ENCODE measurements at regions not wholly inside any gene's neighbourhood (a gene's known extent, or its start where the extent isn't known, plus 50 kb on each side); places are given as distances from the start of the nearest gene placed in this dataset.

DNA sequence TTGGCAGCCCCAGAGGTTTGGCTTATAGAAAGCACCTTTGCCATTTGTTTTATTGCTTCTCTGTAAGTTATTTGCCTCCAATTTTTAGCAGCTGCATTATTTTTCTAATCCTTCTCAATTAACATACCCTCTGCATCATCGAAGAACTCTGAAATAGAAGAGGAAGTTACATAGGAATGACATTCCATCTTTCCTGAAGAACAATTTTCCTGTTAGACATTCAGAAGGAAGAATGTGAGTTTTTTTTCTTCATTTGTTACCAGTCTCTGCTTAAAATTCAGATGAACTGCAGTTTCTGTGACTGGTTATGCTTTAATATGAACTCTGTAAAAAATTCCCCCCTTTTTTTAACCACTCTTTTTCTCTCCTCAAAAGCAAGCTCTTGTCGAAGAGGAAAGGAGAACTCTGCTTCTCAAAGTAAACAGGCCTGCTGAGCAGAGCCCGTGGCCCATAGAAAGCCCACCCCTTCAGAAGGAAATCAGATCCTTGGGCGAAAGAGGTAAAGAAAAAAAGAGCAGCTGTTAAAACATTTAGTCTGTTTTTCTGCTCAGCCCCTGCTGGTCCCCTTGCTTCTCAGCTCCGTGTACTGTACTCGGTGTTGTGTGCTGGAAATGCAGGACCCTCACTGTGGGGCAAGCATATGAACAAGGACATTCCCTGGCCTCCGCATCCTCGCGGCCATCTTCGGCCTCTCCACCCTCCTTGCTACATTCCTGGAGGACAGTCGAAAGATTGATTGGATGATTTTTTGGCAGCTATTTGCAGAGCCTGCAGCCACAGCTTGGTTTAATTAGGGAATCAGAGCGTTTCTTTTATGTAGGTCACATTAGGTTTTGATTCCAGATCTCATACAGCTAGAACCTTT is 164.4 kb upstream of the LRIG3 start:
- no peaks in the 10 kb centered on the region for H3K36me3 ChIP-seq (ENCODE audit: control insufficient read depth in 2 of 3, insufficient read depth in 3 of 3, low read length in 3 of 3)
- H3K4me3 Mint-ChIP-seq = no peak overlapping the region
- DNase-seq (no peak), ATAC-seq (no peak)
- no peaks in the 10 kb centered on the region for H3K36me3 Mint-ChIP-seq
- H3K27me3 Mint-ChIP-seq = peaks cover 0 to 16% (median 6%) of the 10 kb centered on the region in 5 donors
- intact Hi-C loops (cut with micrococcal nuclease) = no loop called here
- peaks cover 0 to 5% (median 0%) of the 10 kb centered on the region in 11 donors for H3K9me3 Mint-ChIP-seq
- no peak overlapping the region for H3K27ac ChIP-seq (ENCODE audit: low read depth, low read length)
- ChIA-PET CTCF (no interaction called here), POLR2A (no interaction called here)
- H3K4me1 Mint-ChIP-seq = no peaks in the 10 kb centered on the region
- H3K27me3 ChIP-seq (ENCODE audit: control insufficient read depth in 2 of 2, insufficient read depth in 2 of 2, low read length in 2 of 2) = no peaks in the 10 kb centered on the region
- H3K4me1 ChIP-seq (ENCODE audit: control insufficient read depth in 2 of 2, insufficient read depth in 2 of 2, low read length in 2 of 2) = no peaks in the 10 kb centered on the region
- no peak overlapping the region for H3K27ac Mint-ChIP-seq
- H3K4me3 ChIP-seq (ENCODE audit: low read length) = no peak overlapping the region
- no peaks in the 10 kb centered on the region for H3K9me3 ChIP-seq (ENCODE audit: control insufficient read depth in 2 of 3, low read length in 3 of 3)

DNA sequence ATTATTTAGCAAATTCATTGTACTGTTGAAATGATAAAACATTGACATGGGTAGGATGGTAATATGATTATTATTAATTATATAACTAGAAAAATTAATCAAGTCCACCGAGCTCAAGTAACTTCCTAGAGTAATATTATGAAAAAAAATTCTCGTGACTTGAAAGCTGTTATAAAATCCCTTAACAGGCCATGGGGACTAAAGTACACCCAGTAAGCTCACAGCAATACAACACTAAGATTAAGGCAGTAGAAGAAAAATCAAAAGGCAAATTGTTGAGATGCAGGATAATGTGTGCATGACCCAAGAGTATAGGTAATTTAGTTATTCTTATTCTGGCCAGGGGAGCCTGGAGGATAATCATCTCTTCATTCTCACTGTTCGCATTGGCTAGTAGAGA is 162.6 kb upstream of the LRIG3 start:
- no peaks in the 10 kb centered on the region for H3K36me3 ChIP-seq (ENCODE audit: control insufficient read depth in 2 of 3, insufficient read depth in 3 of 3, low read length in 3 of 3)
- peaks cover 2 to 16% (median 6%) of the 10 kb centered on the region in 5 donors for H3K27me3 Mint-ChIP-seq
- no peak for ATAC-seq
- no peak for DNase-seq
- intact Hi-C loops (cut with micrococcal nuclease) = no loop called here
- H3K27ac Mint-ChIP-seq = no peak overlapping the region
- H3K27ac ChIP-seq (ENCODE audit: low read depth, low read length) = no peak overlapping the region
- no peaks in the 10 kb centered on the region for H3K9me3 ChIP-seq (ENCODE audit: control insufficient read depth in 2 of 3, low read length in 3 of 3)
- POLR2A ChIA-PET = no interaction called here
- no peaks in the 10 kb centered on the region for H3K4me1 ChIP-seq (ENCODE audit: control insufficient read depth in 2 of 2, insufficient read depth in 2 of 2, low read length in 2 of 2)
- no peaks in the 10 kb centered on the region for H3K4me1 Mint-ChIP-seq
- CTCF ChIA-PET = no interaction called here
- no peak overlapping the region for H3K4me3 Mint-ChIP-seq
- H3K4me3 ChIP-seq (ENCODE audit: low read length) = no peak overlapping the region
- peaks cover 0 to 5% (median 0%) of the 10 kb centered on the region in 11 donors for H3K9me3 Mint-ChIP-seq
- no peaks in the 10 kb centered on the region for H3K27me3 ChIP-seq (ENCODE audit: control insufficient read depth in 2 of 2, insufficient read depth in 2 of 2, low read length in 2 of 2)
- H3K36me3 Mint-ChIP-seq = no peaks in the 10 kb centered on the region

DNA sequence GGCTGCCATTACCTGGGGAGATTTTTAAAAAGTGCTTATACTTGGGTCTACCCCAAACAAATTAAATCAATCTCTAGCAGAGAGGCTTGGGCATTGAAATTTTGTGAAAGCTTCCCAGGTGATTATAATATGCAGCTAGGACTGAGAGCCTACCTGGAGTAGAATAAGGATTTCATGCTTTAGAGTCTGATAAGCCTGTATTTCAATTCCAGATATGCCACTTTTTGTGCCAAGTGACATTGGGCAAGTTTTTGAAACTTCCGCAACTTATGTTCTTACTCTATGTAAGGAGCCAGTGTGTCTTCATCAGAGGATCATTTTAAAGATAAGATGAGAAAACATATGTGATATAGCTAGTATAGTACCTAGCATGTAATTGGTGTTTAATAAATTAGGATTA is 159.8 kb upstream of the LRIG3 start:
- H3K27ac ChIP-seq (ENCODE audit: low read depth, low read length) = no peak overlapping the region
- H3K27me3 Mint-ChIP-seq = peaks cover 2 to 16% (median 4%) of the 10 kb centered on the region in 5 donors
- H3K4me3 ChIP-seq (ENCODE audit: low read length) = no peak overlapping the region
- H3K4me1 ChIP-seq (ENCODE audit: control insufficient read depth in 2 of 2, insufficient read depth in 2 of 2, low read length in 2 of 2) = no peaks in the 10 kb centered on the region
- no peaks in the 10 kb centered on the region for H3K9me3 ChIP-seq (ENCODE audit: control insufficient read depth in 2 of 3, low read length in 3 of 3)
- H3K4me1 Mint-ChIP-seq = no peaks in the 10 kb centered on the region
- H3K36me3 Mint-ChIP-seq = no peaks in the 10 kb centered on the region
- intact Hi-C loops (cut with micrococcal nuclease) = no loop called here
- H3K27ac Mint-ChIP-seq = no peak overlapping the region
- ChIA-PET POLR2A (no interaction called here), CTCF (no interaction called here)
- no peaks in the 10 kb centered on the region for H3K36me3 ChIP-seq (ENCODE audit: control insufficient read depth in 2 of 3, insufficient read depth in 3 of 3, low read length in 3 of 3)
- ATAC-seq (no peak), DNase-seq (no peak)
- H3K27me3 ChIP-seq (ENCODE audit: control insufficient read depth in 2 of 2, insufficient read depth in 2 of 2, low read length in 2 of 2) = no peaks in the 10 kb centered on the region
- peaks cover 0 to 5% (median 0%) of the 10 kb centered on the region in 11 donors for H3K9me3 Mint-ChIP-seq
- no peak overlapping the region for H3K4me3 Mint-ChIP-seq

DNA sequence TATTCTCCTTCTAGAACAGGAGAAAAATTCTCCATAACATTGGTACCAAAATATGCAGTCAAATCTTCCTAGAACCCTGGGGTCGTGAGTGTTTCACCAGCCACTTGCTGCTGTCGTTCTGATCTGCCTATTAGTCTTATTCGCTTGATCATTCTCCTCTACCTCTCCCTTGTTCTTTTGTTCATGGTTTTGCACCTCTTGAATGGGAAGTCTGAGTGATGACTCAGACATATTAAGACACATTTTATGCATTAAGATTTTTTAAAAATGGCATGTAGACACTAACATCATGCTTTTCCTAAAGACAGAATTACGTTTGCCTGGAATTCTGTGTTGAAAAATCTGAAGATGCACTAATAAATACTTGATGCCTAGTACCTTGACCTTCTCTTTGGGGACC is 159.2 kb upstream of the LRIG3 start:
- ATAC-seq = no peak
- no peak for DNase-seq
- CTCF ChIA-PET = no interaction called here
- Histone ChIP-seq H3K27ac (ENCODE audit: low read depth, low read length) (no peak overlapping the region), H3K4me3 (ENCODE audit: low read length) (no peak overlapping the region), H3K27me3 (ENCODE audit: control insufficient read depth in 2 of 2, insufficient read depth in 2 of 2, low read length in 2 of 2) (no peaks in the 10 kb centered on the region), H3K36me3 (ENCODE audit: control insufficient read depth in 2 of 3, insufficient read depth in 3 of 3, low read length in 3 of 3) (no peaks in the 10 kb centered on the region), H3K9me3 (ENCODE audit: control insufficient read depth in 2 of 3, low read length in 3 of 3) (no peaks in the 10 kb centered on the region), H3K4me1 (ENCODE audit: control insufficient read depth in 2 of 2, insufficient read depth in 2 of 2, low read length in 2 of 2) (no peaks in the 10 kb centered on the region)
- no peak overlapping the region for H3K4me3 Mint-ChIP-seq
- H3K27ac Mint-ChIP-seq = no peak overlapping the region
- peaks cover 0 to 6% (median 0%) of the 10 kb centered on the region in 11 donors for H3K9me3 Mint-ChIP-seq
- intact Hi-C loops (cut with micrococcal nuclease) = no loop called here
- POLR2A ChIA-PET = no interaction called here
- no peaks in the 10 kb centered on the region for H3K4me1 Mint-ChIP-seq
- H3K27me3 Mint-ChIP-seq = peaks cover 2 to 9% (median 4%) of the 10 kb centered on the region in 5 donors
- H3K36me3 Mint-ChIP-seq = no peaks in the 10 kb centered on the region

DNA sequence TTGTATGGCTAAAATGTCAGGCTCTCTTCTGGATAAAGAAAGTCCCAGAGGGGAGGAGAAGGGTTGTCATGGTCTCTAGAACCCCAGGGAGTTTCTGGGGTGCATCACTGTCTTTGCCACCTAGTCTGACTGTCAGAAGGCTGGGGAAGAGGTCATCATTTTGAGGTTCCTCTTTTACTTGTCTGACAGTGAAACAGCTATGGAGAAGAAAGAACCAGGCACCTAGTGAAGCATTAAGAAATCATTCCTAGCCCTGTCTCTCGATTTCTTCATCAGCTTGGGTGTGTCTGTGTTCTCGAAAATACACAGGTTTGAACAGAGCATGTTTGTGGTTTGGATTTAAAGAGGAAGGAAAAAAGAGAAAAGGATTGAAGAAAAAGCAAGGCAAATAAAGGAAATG is 158.7 kb upstream of the LRIG3 start:
- peaks cover 0 to 8% (median 0%) of the 10 kb centered on the region in 11 donors for H3K9me3 Mint-ChIP-seq
- DNase-seq (no peak), ATAC-seq (no peak)
- Histone ChIP-seq H3K9me3 (ENCODE audit: control insufficient read depth in 2 of 3, low read length in 3 of 3) (no peaks in the 10 kb centered on the region), H3K27me3 (ENCODE audit: control insufficient read depth in 2 of 2, insufficient read depth in 2 of 2, low read length in 2 of 2) (no peaks in the 10 kb centered on the region), H3K27ac (ENCODE audit: low read depth, low read length) (no peak overlapping the region), H3K4me1 (ENCODE audit: control insufficient read depth in 2 of 2, insufficient read depth in 2 of 2, low read length in 2 of 2) (no peaks in the 10 kb centered on the region), H3K4me3 (ENCODE audit: low read length) (no peak overlapping the region), H3K36me3 (ENCODE audit: control insufficient read depth in 2 of 3, insufficient read depth in 3 of 3, low read length in 3 of 3) (no peaks in the 10 kb centered on the region)
- H3K4me1 Mint-ChIP-seq = no peaks in the 10 kb centered on the region
- CTCF ChIA-PET = no interaction called here
- peaks cover 2 to 6% (median 3%) of the 10 kb centered on the region in 5 donors for H3K27me3 Mint-ChIP-seq
- H3K36me3 Mint-ChIP-seq = no peaks in the 10 kb centered on the region
- H3K4me3 Mint-ChIP-seq = no peak overlapping the region
- intact Hi-C loops (cut with micrococcal nuclease) = no loop called here
- no peak overlapping the region for H3K27ac Mint-ChIP-seq
- POLR2A ChIA-PET = no interaction called here

DNA sequence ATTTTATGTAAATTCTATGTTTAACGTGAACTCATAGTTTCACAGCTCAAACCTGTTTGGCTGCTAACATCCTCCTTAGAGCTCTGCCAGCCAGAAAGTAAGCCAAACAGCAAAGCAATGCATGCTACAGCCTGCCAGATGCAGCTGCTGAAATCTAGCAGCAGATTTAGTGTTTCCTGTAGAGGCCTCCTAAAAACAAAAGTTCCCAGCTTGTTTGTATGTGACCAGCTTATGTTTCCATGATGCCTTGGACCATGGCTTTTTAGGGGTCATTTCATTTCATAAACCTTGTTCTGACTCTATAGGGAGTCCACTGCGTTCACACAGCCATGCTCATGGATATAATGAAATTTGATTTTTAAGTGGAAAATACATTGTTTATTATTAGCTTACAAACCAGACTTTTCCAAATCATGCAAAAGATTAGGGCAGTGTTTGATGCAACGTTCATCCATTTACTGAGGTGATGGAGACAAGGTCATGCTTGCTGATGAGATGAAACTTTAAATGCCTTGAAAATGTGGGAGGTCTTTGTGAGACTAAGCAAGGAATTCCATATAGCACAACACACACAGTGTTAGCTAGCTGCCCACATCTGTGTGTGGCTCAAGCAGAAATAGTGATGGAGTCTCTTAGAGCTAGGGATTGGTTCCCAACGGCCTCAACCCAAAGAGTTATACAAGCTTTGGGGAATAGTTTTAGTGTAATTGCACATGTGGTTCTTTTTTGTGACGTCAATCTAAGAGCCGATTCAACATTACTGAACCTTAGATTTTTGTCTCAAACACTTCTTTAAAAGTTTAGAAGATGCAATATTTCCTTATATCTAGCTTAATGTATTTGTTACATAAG is 157.5 kb upstream of the LRIG3 start:
- ATAC-seq (no peak), DNase-seq (no peak)
- H3K4me1 ChIP-seq (ENCODE audit: control insufficient read depth in 2 of 2, insufficient read depth in 2 of 2, low read length in 2 of 2) = no peaks in the 10 kb centered on the region
- no peaks in the 10 kb centered on the region for H3K9me3 ChIP-seq (ENCODE audit: control insufficient read depth in 2 of 3, low read length in 3 of 3)
- H3K4me3 ChIP-seq (ENCODE audit: low read length) = no peak overlapping the region
- no peaks in the 10 kb centered on the region for H3K27me3 ChIP-seq (ENCODE audit: control insufficient read depth in 2 of 2, insufficient read depth in 2 of 2, low read length in 2 of 2)
- Mint-ChIP-seq H3K9me3 (peaks cover 0 to 8% (median 0%) of the 10 kb centered on the region in 11 donors), H3K36me3 (no peaks in the 10 kb centered on the region), H3K27ac (no peak overlapping the region), H3K27me3 (peaks cover 0 to 2% (median 0%) of the 10 kb centered on the region in 5 donors), H3K4me3 (no peak overlapping the region), H3K4me1 (no peaks in the 10 kb centered on the region)
- H3K27ac ChIP-seq (ENCODE audit: low read depth, low read length) = no peak overlapping the region
- POLR2A ChIA-PET = no interaction called here
- CTCF ChIA-PET = no interaction called here
- intact Hi-C loops (cut with micrococcal nuclease) = no loop called here
- H3K36me3 ChIP-seq (ENCODE audit: control insufficient read depth in 2 of 3, insufficient read depth in 3 of 3, low read length in 3 of 3) = no peaks in the 10 kb centered on the region
